GM19395 (cell line): ENCODE measurements at regions not wholly inside any gene's neighbourhood (a gene's known extent, or its start where the extent isn't known, plus 50 kb on each side); places are given as distances from the start of the nearest gene placed in this dataset.

Experiments used
- ATAC-seq: cut with Tn5 transposase; IDR thresholded peaks from one replicate; pipeline ENCODE4 v1.9.1; 2021; ENCODE audit warnings: mild to moderate bottlenecking, moderate library complexity; ENCODE audit not compliant: unreplicated experiment

- no peak for ATAC-seq
Measured at GRCh38 chr10:64468219-64468618, 947.0 kb downstream of the REEP3 start.

- ATAC-seq = no peak
Measured at GRCh38 chr10:64476506-64476905, 955.3 kb downstream of the REEP3 start.

DNA sequence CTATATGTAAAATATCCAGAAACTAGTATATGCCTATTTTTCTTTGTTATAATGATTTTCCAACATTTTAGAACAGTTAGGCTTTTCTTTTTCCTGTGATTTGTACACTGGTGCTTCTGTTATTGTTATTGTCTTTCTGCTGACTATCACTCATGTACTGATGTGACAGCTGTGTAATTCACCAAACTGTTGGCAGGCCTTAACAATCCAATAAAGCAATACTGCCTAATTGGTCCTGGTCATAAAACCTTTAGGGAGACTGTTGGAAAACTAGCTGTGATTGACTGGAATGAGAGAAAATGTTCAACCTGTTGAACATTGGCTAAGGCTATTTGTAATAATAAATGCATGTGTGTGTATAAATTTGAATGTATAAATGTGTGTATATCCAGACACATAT lies 956.6 kb downstream of the REEP3 start:
- ATAC-seq = no peak

DNA sequence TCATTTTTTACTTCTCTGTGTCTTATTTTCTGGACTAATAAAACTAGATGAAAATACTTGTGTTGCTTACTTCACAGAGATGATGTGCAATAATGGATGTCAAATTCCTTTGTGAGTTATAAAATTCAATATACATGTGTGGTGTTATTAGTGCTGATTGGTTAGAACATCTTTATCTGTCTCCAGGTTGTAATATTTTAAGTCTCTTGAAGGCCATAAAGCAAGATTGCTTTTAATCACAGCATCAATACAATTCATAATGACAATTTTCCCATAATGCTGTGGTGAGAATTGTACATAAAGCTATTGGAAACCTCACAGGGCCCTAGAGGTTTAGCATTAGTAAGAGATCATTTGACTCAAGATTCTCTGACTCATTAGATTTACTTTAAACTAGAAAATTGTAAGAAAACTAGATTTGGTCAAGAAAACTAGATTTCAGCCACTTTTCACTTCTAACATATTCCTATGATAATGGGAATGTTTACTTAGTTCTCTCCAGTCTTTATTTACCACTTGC lies 963.7 kb downstream of the REEP3 start:
- ATAC-seq = no peak

DNA sequence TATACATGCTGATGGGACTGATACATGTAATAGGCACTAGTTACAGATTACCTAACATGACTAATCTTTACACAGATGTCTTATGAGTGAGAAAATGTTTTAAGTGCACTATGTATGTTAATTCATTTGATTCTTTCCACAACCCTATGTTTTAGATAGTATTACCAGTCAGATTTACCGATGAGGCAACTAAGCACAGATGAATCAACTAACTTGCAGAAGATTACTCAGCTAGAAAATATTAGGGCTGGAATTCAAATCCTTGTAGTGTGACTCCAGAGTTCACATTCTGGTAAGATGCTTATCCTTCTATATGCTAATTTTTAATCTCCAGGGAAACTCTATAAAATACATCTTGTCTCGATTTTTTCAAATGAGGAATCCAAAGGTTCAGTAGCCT lies 964.9 kb downstream of the REEP3 start:
- ATAC-seq = no peak

DNA sequence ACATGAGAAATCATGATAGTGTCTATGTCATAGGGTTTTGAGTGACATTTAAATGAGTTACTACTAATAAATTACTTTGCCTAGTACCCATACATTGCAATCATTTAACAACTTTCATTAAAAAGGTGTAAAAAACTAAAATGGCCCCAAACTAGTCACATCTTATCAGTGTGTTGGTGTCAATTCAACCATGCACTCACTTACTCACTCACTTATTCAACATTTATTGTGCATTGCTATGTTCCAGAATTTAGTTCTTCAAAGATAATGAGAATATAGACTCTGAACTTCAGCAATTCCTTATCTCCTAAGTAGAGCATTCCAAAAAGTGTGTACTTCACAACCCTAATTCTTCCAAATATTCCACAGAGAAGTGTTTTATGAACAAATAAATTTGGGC lies 965.7 kb downstream of the REEP3 start:
- ATAC-seq = no peak

DNA sequence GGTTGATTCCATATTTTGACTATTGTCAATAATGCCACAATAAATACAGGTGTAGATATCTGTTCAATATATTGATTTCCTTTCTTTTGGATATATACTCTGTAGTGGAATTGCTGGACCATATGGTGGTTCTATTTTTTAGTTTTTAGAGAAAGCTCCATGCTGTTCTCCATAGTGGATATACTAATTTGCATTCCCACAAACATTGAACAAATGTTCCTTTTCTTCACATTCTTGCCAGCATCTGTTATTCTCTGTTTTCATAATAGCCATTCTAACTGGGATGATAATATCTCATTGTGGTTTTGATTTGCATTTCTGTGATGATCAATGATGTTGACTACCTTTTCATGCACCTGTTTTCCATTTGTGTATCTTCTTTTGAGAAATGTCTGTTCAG lies 973.7 kb downstream of the REEP3 start:
- no peak for ATAC-seq

- ATAC-seq = no peak
Measured at GRCh38 chr10:64497306-64497705, 976.1 kb downstream of the REEP3 start.

- ATAC-seq = no peak
Measured at GRCh38 chr10:64501807-64502206, 980.6 kb downstream of the REEP3 start.

DNA sequence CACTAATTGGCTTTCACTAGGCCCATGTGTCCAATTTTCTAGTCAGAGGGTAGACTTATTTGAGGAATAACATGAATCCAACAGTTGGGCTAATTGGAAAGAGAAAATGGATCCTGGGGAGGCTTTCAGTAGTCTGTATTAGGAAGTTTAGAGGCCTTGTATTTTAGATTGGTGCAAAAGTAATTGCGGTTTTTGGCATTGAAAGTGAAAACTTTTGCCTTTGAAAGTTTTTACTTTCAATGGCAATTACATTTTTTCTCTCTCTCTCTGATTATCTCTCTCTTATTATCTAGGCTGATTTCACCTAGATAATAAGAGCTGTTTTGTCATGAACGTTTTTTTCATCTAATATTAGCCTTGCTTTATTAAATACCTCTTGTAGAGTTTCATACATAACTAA lies 981.7 kb downstream of the REEP3 start:
- no peak for ATAC-seq

DNA sequence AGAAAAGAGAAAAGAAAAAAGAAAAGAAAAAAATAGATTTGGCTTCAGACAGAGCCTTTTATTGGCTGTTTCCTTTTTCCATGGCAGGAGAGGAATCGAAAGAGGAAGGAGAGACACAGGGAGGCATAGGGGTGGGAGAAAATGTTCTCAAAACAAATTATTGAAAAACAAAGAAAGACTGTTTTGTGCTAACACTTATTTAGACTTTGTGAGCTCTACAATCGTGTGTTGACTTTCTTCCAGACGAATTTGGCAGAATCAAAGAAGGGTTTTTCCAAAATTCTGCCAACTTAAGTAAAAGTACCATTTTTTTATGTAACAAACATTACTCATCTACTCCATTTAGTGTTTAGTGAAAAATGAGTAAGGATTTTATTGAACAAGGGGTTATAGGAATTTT lies 982.2 kb downstream of the REEP3 start:
- no peak for ATAC-seq

DNA sequence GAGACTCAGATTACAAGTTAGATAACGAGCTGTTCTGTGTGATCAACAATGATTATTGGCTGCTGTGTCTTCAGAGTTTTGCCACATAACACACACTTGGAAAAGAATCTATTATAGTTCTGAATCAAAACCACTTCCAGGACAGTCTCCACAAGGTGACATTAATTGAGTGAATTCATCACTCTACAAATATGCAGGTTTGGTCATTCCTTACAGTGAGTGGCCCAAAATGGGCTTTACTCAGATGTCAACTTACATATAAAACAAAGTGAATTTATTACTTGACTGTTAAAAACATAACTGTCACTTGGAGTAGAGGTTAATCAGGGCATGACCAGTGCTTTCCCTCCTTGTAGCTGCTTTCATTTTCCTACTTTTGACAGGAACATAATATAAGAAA lies 984.3 kb downstream of the REEP3 start:
- no peak for ATAC-seq

- ATAC-seq = no peak
Measured at GRCh38 chr10:64506963-64507362, 985.8 kb downstream of the REEP3 start.

GRCh38 chr10:64507651-64508028 lies 986.4 kb downstream of the REEP3 start:
- ATAC-seq = no peak

DNA sequence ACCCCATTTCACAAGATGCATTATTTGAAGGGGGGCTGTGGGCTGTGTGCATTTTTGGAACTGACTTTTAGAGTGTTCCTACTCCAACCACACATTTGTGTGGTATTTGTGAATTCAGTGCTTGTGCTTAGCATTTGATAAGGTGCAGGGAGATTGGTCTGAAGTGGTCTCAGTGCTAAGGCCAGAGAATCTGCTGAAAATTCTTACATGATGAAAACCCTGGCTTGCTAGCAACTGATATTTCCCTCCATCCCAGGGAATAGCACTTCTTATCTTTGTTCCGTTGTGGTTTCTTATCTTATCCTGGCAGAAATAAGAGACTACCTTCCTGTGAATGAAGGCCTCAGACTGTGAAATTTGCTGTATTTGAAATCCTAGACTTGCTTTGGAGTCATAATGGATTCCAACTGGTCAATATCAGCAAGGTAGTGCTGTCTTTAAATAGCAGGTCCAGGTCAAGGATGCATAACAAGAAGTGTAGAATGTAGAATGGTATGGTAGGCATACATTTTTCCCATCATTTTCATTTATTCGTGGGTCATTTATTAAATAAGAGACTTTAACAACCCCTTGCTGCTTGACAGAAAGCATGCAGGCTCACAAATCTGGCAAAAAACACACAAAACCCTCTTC lies 986.9 kb downstream of the REEP3 start:
- ATAC-seq = no peak

GRCh38 chr10:64515970-64516699 lies 994.9 kb downstream of the REEP3 start:
- no peak for ATAC-seq

- ATAC-seq = no peak
Measured at GRCh38 chr10:64518456-64518855, 997.3 kb downstream of the REEP3 start.

DNA sequence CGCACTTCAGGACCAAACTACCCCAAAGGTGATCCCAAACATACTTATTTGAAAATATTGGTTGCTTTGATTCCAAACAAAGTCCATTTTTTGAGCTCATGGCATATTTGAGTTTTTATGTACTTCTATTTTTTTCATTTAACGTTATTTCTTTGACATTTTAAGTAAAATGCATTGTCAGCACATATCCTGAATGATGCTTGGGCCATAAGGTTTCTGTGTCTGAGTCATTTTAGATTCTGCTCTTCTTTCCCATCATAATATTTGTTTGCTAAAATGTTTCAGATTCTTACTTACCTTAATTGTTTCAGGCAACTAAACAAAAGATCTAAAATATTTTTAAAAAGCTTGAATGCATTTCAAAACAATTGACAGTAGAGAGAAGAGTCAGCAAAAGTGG lies 998.2 kb downstream of the REEP3 start:
- no peak for ATAC-seq

DNA sequence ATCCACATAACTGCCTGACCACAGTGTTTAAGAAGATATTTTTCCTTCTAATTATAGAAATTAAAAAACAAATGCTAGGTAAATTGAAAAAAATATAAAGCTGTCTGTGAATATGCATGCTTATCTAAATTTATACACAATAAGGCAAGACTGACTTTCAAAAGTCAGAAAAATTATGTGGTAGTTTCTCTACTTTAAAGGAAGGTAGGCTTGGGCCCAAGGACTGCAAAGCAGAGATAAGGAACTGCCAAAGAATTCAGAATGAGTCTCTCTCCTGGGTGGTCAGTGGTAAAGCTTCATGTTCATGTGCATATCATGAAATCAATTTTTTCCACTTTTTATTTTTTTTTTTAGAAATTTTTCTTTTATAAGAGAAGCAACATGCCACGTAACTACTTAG lies 998.6 kb downstream of the REEP3 start:
- ATAC-seq = no peak

GRCh38 chr10:64523065-64523759 lies 1002.0 kb downstream of the REEP3 start:
- ATAC-seq = no peak

DNA sequence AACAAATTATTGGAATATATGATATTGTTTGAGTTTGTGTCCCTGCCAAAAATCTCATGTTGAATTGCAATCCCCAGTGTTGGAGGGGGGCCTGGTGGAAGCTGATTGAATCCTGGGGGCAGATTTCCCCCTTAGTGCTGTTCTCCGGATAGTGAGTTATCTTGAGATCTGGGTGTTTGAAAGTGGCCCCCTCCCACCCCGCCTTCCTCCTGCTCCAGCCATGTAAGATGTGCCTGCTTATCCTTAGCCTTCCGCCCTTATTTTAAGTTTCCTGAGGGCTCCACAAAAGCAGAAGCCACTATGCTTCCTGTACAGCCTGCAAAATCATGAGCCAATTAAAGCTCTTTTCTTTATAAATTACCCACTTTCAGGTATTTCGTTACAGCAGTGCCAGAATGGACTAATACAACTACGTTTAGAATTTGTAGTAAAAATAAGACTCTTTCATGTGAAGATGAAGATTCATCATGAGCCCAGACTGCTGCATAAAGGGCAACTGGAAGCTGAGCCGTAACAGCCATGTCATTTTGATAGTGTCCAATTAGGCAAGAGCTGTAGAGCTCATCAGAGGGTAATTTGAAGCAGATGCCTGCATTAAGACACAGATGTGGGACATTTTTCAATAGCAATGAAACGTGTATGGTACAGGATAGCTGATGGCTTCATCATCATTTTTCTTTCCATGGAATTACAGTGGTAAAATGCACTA lies 1007.2 kb downstream of the REEP3 start:
- ATAC-seq = no peak

- no peak for ATAC-seq
Measured at GRCh38 chr10:64529003-64529350, 1007.8 kb downstream of the REEP3 start.
